ENCODE measurements at regions not wholly inside any gene's neighbourhood (a gene's known extent, or its start where the extent isn't known, plus 50 kb on each side); places are given as distances from the start of the nearest gene placed in this dataset.

DNA sequence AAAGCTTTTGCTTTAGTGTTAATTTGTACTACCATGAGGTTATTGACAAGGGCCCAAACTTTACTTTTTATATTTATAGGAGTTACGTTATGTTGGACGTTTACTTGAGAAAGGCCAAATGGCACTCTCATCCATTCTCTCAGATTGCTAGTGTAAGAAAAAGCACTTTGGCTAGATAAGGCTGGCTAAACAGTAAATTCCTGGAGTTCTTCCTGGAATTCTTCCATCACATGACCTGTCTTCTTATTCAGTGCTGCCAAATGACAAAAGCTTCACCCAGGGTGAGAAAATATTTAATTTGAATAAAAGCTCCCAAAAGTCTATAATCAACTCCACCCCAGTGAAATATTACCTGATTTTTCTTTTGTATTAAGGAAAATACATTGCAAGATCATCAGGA is 1568.9 kb upstream of the ACO1 start:
- FAIRE-seq (no peak), ATAC-seq (no peak), DNase-seq (ENCODE audit: low read depth, low spot score) (no peak)
- ChIA-PET RAD21 (ENCODE audit: unreplicated experiment) (no interaction called here), CTCF (no interaction called here), SMC1A (ENCODE audit: uncharacterized antibody, unreplicated experiment) (interaction anchor here (1.0 kb wide), 1 partner anchor 61 kb away, joined by 3 read pairs; no protein-coding TSS in a partner anchor), POLR2A (no interaction called here)
- Histone ChIP-seq H3K36me3 (ENCODE audit: control insufficient read depth in 2 of 2, insufficient read depth in 2 of 2, low read length in 1 of 2) (no peaks in the 10 kb centered on the region), H3K4me3 (no peak overlapping the region), H3K4me2 (ENCODE audit: control insufficient read depth, insufficient read depth) (no peak overlapping the region), H3K79me2 (ENCODE audit: control insufficient read depth, insufficient read depth, low read length) (no peaks in the 10 kb centered on the region), H3K9me3 (replicated peaks; ENCODE audit: control insufficient read depth, insufficient read depth, low read length) (no peaks in the 10 kb centered on the region), H2AFZ (ENCODE audit: control insufficient read depth, low read depth, low read length) (no peak overlapping the region), H3K27ac (ENCODE audit: control insufficient read depth, insufficient read depth) (no peak overlapping the region), H4K20me1 (ENCODE audit: control insufficient read depth, insufficient read depth) (no peaks in the 10 kb centered on the region), H3K4me1 (ENCODE audit: control insufficient read depth, insufficient read depth, low read length) (no peaks in the 10 kb centered on the region), H3K9ac (ENCODE audit: control insufficient read depth, insufficient read depth, low read length) (no peak overlapping the region), H3K27me3 (replicated peaks in 1 of 2; ENCODE audit: control insufficient read depth in 2 of 2, insufficient read depth in 2 of 2, low read length in 1 of 2) (no peaks in the 10 kb centered on the region)
- in situ Hi-C loops (cut with MboI): no loop called here
- no TSS peak for BruUV-seq (replicated peaks)
- 40% methylated on average over 2 of the region's 2 CpGs for WGBS (ENCODE audit: insufficient coverage, insufficient replicate concordance, low lambda C conversion rate, missing lambda C conversion rate)
- no peak for TF ChIP-seq RFX5 (IDR thresholded peaks at IDR 0.05; ENCODE audit: low read depth, low read length)
- TF ChIP-seq CHD1 (IDR thresholded peaks at IDR 0.05; ENCODE audit: low read depth, low read length): no peak
- TF ChIP-seq TCF7 (IDR thresholded peaks at IDR 0.05; ENCODE audit: borderline replicate concordance): no peak
- no peak for TF ChIP-seq TARDBP (IDR thresholded peaks at IDR 0.05; ENCODE audit: borderline replicate concordance)
- TF ChIP-seq, protein P1, sequence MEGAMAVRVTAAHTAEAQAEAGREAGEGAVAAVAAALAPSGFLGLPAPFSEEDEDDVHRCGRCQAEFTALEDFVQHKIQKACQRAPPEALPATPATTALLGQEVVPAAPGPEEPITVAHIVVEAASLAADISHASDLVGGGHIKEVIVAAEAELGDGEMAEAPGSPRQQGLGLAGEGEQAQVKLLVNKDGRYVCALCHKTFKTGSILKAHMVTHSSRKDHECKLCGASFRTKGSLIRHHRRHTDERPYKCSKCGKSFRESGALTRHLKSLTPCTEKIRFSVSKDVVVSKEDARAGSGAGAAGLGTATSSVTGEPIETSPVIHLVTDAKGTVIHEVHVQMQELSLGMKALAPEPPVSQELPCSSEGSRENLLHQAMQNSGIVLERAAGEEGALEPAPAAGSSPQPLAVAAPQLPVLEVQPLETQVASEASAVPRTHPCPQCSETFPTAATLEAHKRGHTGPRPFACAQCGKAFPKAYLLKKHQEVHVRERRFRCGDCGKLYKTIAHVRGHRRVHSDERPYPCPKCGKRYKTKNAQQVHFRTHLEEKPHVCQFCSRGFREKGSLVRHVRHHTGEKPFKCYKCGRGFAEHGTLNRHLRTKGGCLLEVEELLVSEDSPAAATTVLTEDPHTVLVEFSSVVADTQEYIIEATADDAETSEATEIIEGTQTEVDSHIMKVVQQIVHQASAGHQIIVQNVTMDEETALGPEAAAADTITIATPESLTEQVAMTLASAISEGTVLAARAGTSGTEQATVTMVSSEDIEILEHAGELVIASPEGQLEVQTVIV (IDR thresholded peaks at IDR 0.05; ENCODE audit: borderline replicate concordance, partially characterized antibody): no peak
- no peak for TF ChIP-seq RB1 (IDR thresholded peaks at IDR 0.05; ENCODE audit: borderline replicate concordance)
- no peak for TF ChIP-seq KLF5 (IDR thresholded peaks at IDR 0.05; ENCODE audit: partially characterized antibody)
- TF ChIP-seq, protein P2, sequence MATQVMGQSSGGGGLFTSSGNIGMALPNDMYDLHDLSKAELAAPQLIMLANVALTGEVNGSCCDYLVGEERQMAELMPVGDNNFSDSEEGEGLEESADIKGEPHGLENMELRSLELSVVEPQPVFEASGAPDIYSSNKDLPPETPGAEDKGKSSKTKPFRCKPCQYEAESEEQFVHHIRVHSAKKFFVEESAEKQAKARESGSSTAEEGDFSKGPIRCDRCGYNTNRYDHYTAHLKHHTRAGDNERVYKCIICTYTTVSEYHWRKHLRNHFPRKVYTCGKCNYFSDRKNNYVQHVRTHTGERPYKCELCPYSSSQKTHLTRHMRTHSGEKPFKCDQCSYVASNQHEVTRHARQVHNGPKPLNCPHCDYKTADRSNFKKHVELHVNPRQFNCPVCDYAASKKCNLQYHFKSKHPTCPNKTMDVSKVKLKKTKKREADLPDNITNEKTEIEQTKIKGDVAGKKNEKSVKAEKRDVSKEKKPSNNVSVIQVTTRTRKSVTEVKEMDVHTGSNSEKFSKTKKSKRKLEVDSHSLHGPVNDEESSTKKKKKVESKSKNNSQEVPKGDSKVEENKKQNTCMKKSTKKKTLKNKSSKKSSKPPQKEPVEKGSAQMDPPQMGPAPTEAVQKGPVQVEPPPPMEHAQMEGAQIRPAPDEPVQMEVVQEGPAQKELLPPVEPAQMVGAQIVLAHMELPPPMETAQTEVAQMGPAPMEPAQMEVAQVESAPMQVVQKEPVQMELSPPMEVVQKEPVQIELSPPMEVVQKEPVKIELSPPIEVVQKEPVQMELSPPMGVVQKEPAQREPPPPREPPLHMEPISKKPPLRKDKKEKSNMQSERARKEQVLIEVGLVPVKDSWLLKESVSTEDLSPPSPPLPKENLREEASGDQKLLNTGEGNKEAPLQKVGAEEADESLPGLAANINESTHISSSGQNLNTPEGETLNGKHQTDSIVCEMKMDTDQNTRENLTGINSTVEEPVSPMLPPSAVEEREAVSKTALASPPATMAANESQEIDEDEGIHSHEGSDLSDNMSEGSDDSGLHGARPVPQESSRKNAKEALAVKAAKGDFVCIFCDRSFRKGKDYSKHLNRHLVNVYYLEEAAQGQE (IDR thresholded peaks at IDR 0.05; ENCODE audit: low read depth, low read length): no peak
- TF ChIP-seq ZNF217 (IDR thresholded peaks at IDR 0.05): no peak
- TF ChIP-seq BACH1 (IDR thresholded peaks at IDR 0.05; ENCODE audit: borderline replicate concordance): no peak
- TF ChIP-seq STAT1 (conservative IDR thresholded peaks at IDR 0.05): no peak
- intact Hi-C loops (cut with micrococcal nuclease; ENCODE audit: unreplicated experiment): no loop called here
